IMR-90 (cell line): ENCODE measurements at regions not wholly inside any gene's neighbourhood (a gene's known extent, or its start where the extent isn't known, plus 50 kb on each side); places are given as distances from the start of the nearest gene placed in this dataset.

Experiments used
- ATAC-seq: fragments of 200-7000 bp; cut with Tn5 transposase; 2 replicates; pipeline ENCODE4 v1.9.1; 2020; ENCODE audit warnings: low read depth, mild to moderate bottlenecking, moderate library complexity
- BruUV-seq: library from RNA; stranded (reverse); fragments of 400-500 nt; replicated peaks from 2 replicates; lab custom pipeline; 2021; lab: Mats Ljungman, UMichigan
- CTCF ChIA-PET: fragments of 300-600 bp; formaldehyde crosslinking; extraction: SDS; loops from one replicate; lab custom pipeline; 2021; ENCODE audit warnings: antibody characterized with exemption; lab: Yijun Ruan, JAX
- POLR2A ChIA-PET: fragments of 300-600 bp; sonication (Branson Sonifier 250); formaldehyde crosslinking; loops from one replicate; lab custom pipeline; 2022; ENCODE audit warnings: antibody characterized with exemption; ENCODE audit not compliant: unreplicated experiment; lab: Charles Lee
- DNase-seq: peaks from one replicate; pipeline ENCODE4 v3.0.0; 2013
- H2AFZ ChIP-seq: replicated peaks from 2 replicates; pipeline ENCODE3; 2013; ENCODE audit warnings: low read length, mild to moderate bottlenecking; ENCODE audit not compliant: poor library complexity
- H2AK5ac ChIP-seq: 2 replicates; pipeline ENCODE4 v1.6.1; 2013; ENCODE audit warnings: low read depth, low read length, inconsistent platforms
- H2AK9ac ChIP-seq: replicated peaks from 2 replicates; pipeline ENCODE3; 2013; ENCODE audit warnings: mild to moderate bottlenecking, low read depth, low read length, moderate library complexity; ENCODE audit not compliant: poor library complexity
- H2BK120ac ChIP-seq: 2 replicates; pipeline ENCODE4 v1.6.1; 2013; ENCODE audit warnings: low read depth, low read length, inconsistent platforms
- H2BK15ac ChIP-seq: 3 replicates; pipeline ENCODE4 v1.6.1; 2013; ENCODE audit warnings: low read depth, low read length, inconsistent platforms
- H2BK20ac ChIP-seq: 2 replicates; pipeline ENCODE4 v1.6.1; 2013; ENCODE audit warnings: low read depth, mild to moderate bottlenecking, inconsistent platforms, low read length, moderate library complexity
- H2BK5ac ChIP-seq: 2 replicates; pipeline ENCODE4 v1.6.1; 2013; ENCODE audit warnings: mild to moderate bottlenecking, low read depth, low read length, inconsistent platforms; ENCODE audit not compliant: poor library complexity, severe bottlenecking
- H3K14ac ChIP-seq: replicated peaks from 2 replicates; pipeline ENCODE4 v1.6.1; 2013; ENCODE audit warnings: low read depth, low read length, inconsistent platforms
- H3K18ac ChIP-seq: 2 replicates; pipeline ENCODE4 v1.6.1; 2013; ENCODE audit warnings: low read depth, low read length, control low read depth
- H3K23ac ChIP-seq: 2 replicates; pipeline ENCODE4 v1.6.1; 2013; ENCODE audit warnings: low read depth, low read length, inconsistent platforms
- H3K27ac ChIP-seq: 2 replicates; pipeline ENCODE4 v1.5.1; 2013; ENCODE audit warnings: mild to moderate bottlenecking, control low read depth, low read length; ENCODE audit not compliant: insufficient read depth
- H3K27me3 ChIP-seq: 2 replicates; pipeline ENCODE4 v1.6.1; 2013; ENCODE audit warnings: low read length; ENCODE audit not compliant: control insufficient read depth, insufficient read depth
- H3K36me3 ChIP-seq: 2 replicates; pipeline ENCODE4 v1.6.1; 2013; ENCODE audit warnings: low read length, mixed read lengths; ENCODE audit not compliant: control insufficient read depth, insufficient read depth
- H3K4ac ChIP-seq: 2 replicates; pipeline ENCODE4 v1.6.1; 2013; ENCODE audit warnings: low read depth, low read length, inconsistent platforms
- H3K4me1 ChIP-seq: 2 replicates; pipeline ENCODE4 v1.6.1; 2013; ENCODE audit warnings: low read length, mixed read lengths; ENCODE audit not compliant: control insufficient read depth, insufficient read depth
- H3K4me2 ChIP-seq: 2 replicates; pipeline ENCODE4 v1.6.1; 2013; ENCODE audit warnings: low read depth, mild to moderate bottlenecking, control low read depth, low read length, moderate library complexity
- H3K4me3 ChIP-seq: 2 replicates; pipeline ENCODE4 v1.5.1; 2013; ENCODE audit warnings: low read depth, mild to moderate bottlenecking, control low read depth, low read length, moderate library complexity; ENCODE audit not compliant: insufficient read depth
- H3K56ac ChIP-seq: 2 replicates; pipeline ENCODE4 v1.6.1; 2013; ENCODE audit warnings: low read length, inconsistent platforms; ENCODE audit not compliant: insufficient read depth; ENCODE audit errors: extremely low read depth
- H3K79me1 ChIP-seq, 2 experiments: 2 replicates each; pipeline ENCODE4 v1.6.1; 2013; ENCODE audit warnings: low read length in 2 of 2, inconsistent platforms in 1 of 2, low read depth in 1 of 2
- H3K9ac ChIP-seq: 2 replicates; pipeline ENCODE4 v1.6.1; 2013; ENCODE audit warnings: low read depth, low read length, control low read depth
- H3K9me1 ChIP-seq: 2 replicates; pipeline ENCODE4 v1.6.1; 2013; ENCODE audit warnings: low read length, inconsistent platforms; ENCODE audit not compliant: insufficient read depth
- H3K9me3 ChIP-seq: 2 replicates; pipeline ENCODE4 v1.6.1; 2013; ENCODE audit warnings: low read length; ENCODE audit not compliant: control insufficient read depth, insufficient read depth
- H4K20me1 ChIP-seq: 2 replicates; pipeline ENCODE4 v1.6.1; 2013; ENCODE audit warnings: low read length, inconsistent platforms; ENCODE audit not compliant: insufficient read depth
- H4K5ac ChIP-seq: 2 replicates; pipeline ENCODE4 v1.6.1; 2013; ENCODE audit warnings: mild to moderate bottlenecking, low read depth, low read length, control low read depth
- H4K8ac ChIP-seq, 2 experiments: 2 replicates each; pipeline ENCODE4 v1.6.1; 2013; ENCODE audit warnings: low read depth in 2 of 2, low read length in 2 of 2, control low read depth in 1 of 2, inconsistent platforms in 1 of 2
- H4K91ac ChIP-seq: 2 replicates; pipeline ENCODE4 v1.6.1; 2013; ENCODE audit warnings: low read depth, low read length, inconsistent platforms; ENCODE audit not compliant: insufficient read depth
- BHLHE40 ChIP-seq: fragments of 150-350 bp; IDR thresholded peaks from 2 replicates; pipeline ENCODE4 v1.6.1; 2016; ENCODE audit warnings: mild to moderate bottlenecking, low read depth, low read length
- CEBPB ChIP-seq: IDR thresholded peaks from 2 replicates; pipeline ENCODE4 v1.6.1; 2012; ENCODE audit warnings: low read depth, low read length, improper control_type of control experiment
- CHD1 ChIP-seq: IDR thresholded peaks from 2 replicates; pipeline ENCODE4 v1.6.1; 2012; ENCODE audit warnings: low read depth, low read length, improper control_type of control experiment
- CTCF ChIP-seq: conservative IDR thresholded peaks from 2 replicates; pipeline ENCODE4 v1.5.1; 2012; ENCODE audit warnings: mild to moderate bottlenecking, low read depth, low read length, improper control_type of control experiment
- ELK1 ChIP-seq: fragments of 150-350 bp; IDR thresholded peaks from 2 replicates; pipeline ENCODE4 v1.6.1; 2016; ENCODE audit warnings: low read depth, mild to moderate bottlenecking, low read length, moderate library complexity, borderline replicate concordance
- FOS ChIP-seq: fragments of 150-350 bp; IDR thresholded peaks from 2 replicates; pipeline ENCODE4 v1.6.1; 2016; ENCODE audit warnings: low read depth, low read length
- MAFK ChIP-seq: IDR thresholded peaks from 2 replicates; pipeline ENCODE4 v1.6.1; 2012; ENCODE audit warnings: low read depth, low read length, improper control_type of control experiment
- MAZ ChIP-seq: IDR thresholded peaks from 2 replicates; pipeline ENCODE4 v1.6.1; 2012; ENCODE audit warnings: low read depth, mild to moderate bottlenecking, low read length, improper control_type of control experiment, moderate library complexity, borderline replicate concordance
- MXI1 ChIP-seq: IDR thresholded peaks from 2 replicates; pipeline ENCODE4 v1.6.1; 2012; ENCODE audit warnings: low read depth, mild to moderate bottlenecking, low read length, moderate library complexity, borderline replicate concordance
- NFE2L2 ChIP-seq: fragments of 150-350 bp; IDR thresholded peaks from 2 replicates; pipeline ENCODE4 v1.6.1; 2016; ENCODE audit warnings: low read depth, mild to moderate bottlenecking, low read length
- POLR2A ChIP-seq: IDR thresholded peaks from 2 replicates; pipeline ENCODE4 v1.6.1; 2012; ENCODE audit warnings: mild to moderate bottlenecking, low read depth, low read length
- RAD21 ChIP-seq: IDR thresholded peaks from 2 replicates; pipeline ENCODE4 v1.6.1; 2012; ENCODE audit warnings: low read length, improper control_type of control experiment
- RCOR1 ChIP-seq: IDR thresholded peaks from 2 replicates; pipeline ENCODE4 v1.6.1; 2012; ENCODE audit warnings: mild to moderate bottlenecking, low read length, improper control_type of control experiment; ENCODE audit not compliant: insufficient replicate concordance
- RFX5 ChIP-seq: IDR thresholded peaks from 2 replicates; pipeline ENCODE4 v1.8.0; 2012; ENCODE audit warnings: low read depth, mild to moderate bottlenecking, low read length, moderate library complexity
- SMC3 ChIP-seq: fragments of 150-350 bp; IDR thresholded peaks from 2 replicates; pipeline ENCODE4 v1.6.1; 2016; ENCODE audit warnings: low read depth, mild to moderate bottlenecking, antibody characterized with exemption, low read length, moderate library complexity
- USF2 ChIP-seq: fragments of 150-350 bp; IDR thresholded peaks from 2 replicates; pipeline ENCODE4 v1.6.1; 2017; ENCODE audit warnings: mild to moderate bottlenecking, antibody characterized with exemption, low read length, low read depth
- WGBS, 2 experiments: methylation state at CpG; one replicate each; pipeline versions ENCODE4 v1.1.5 to v1.1.7; 2013; ENCODE audit warnings: missing lambda C conversion rate in 2 of 2; ENCODE audit not compliant: insufficient read length in 1 of 2; ENCODE audit errors: extremely low coverage in 2 of 2; 5-methylcytosine and 5-hydroxymethylcytosine counted together
- dilution Hi-C: fragments of 300-500 bp; cut with HindIII; formaldehyde crosslinking; loops from one replicate; pipeline ENCODE4 v1.14.3; 2018; ENCODE audit warnings: low sequenced_read_pairs; ENCODE audit not compliant: unreplicated experiment
- in situ Hi-C: fragments of 300-500 bp; cut with MboI; formaldehyde crosslinking; loops from 3 replicates; pipeline ENCODE4 v1.14.3; 2019; ENCODE audit warnings: low sequenced_read_pairs, inconsistent platforms, mixed read lengths
- intact Hi-C: fragments of 100-400 bp; cut with micrococcal nuclease; formaldehyde crosslinking; loops from 2 replicates; pipeline ENCODE4 v1.10.0; 2022

GRCh38 chr2:40512256-40512655 lies 60.4 kb upstream of the SLC8A1 start:
- no peak overlapping the region for H3K4me3 ChIP-seq
- intact Hi-C loops (no loop called here), dilution Hi-C loops (no loop called here), in situ Hi-C loops (no loop called here)
- BruUV-seq: no TSS peak
- H4K20me1 ChIP-seq: no peaks in the 10 kb centered on the region
- H2AFZ ChIP-seq: peak overlapping the region; percentile 21
- H2BK5ac ChIP-seq: no peak overlapping the region
- POLR2A ChIA-PET: no interaction called here
- H3K4ac ChIP-seq: peak overlapping the region; percentile 23; the same call in 1 of the 2 replicates
- peak overlapping the region; percentile 8 to 56; a peak in 1 of 4 replicates for H4K8ac ChIP-seq
- no peak for DNase-seq
- H3K4me1 ChIP-seq: peaks cover 7% of the 10 kb centered on the region
- no peaks in the 10 kb centered on the region for H3K36me3 ChIP-seq
- peak overlapping the region; percentile 82 for H3K14ac ChIP-seq
- H3K9ac ChIP-seq: peak overlapping the region; percentile 45; the same call in 1 of the 2 replicates
- H3K9me1 ChIP-seq: no peaks in the 10 kb centered on the region
- peak overlapping the region; percentile 22 for H4K5ac ChIP-seq
- peak overlapping the region; percentile 65; the same call in 1 of the 2 replicates for H2BK120ac ChIP-seq
- H3K23ac ChIP-seq: peak overlapping the region; percentile 55
- 20% methylated on average over 3 of the region's 6 CpGs; no CpG with 5 or more reads in 1 of the 2 experiments for WGBS, 2 experiments
- no peak overlapping the region for H2AK9ac ChIP-seq
- peak overlapping the region; percentile 84 for H3K18ac ChIP-seq
- H2AK5ac ChIP-seq: no peak overlapping the region
- H3K27ac ChIP-seq: no peak overlapping the region
- no peaks in the 10 kb centered on the region for H3K9me3 ChIP-seq
- H4K91ac ChIP-seq: peak overlapping the region; percentile 10; the same call in 1 of the 2 replicates
- peak; percentile 62 for ATAC-seq
- CTCF ChIA-PET: interaction anchor here (1.1 to 1.4 kb wide), 3 partner anchors 9 to 243 kb away, joined by 3 to 14 read pairs (median 4); no protein-coding TSS in a partner anchor
- H3K4me2 ChIP-seq: peak overlapping the region; percentile 99
- H2BK20ac ChIP-seq: peak overlapping the region; percentile 39
- peak overlapping the region; percentile 51; the same call in 1 of the 3 replicates for H2BK15ac ChIP-seq
- no peaks in the 10 kb centered on the region for H3K79me1 ChIP-seq
- TF ChIP-seq USF2 (no peak), SMC3 (no peak), MAZ (no peak), POLR2A (no peak), CTCF (no peak), RFX5 (no peak), FOS (no peak), MXI1 (no peak), BHLHE40 (no peak), MAFK (no peak), CEBPB (no peak), RCOR1 (no peak), ELK1 (no peak), RAD21 (no peak), CHD1 (no peak), NFE2L2 (no peak)
- H3K56ac ChIP-seq: no peak overlapping the region
- H3K27me3 ChIP-seq: no peaks in the 10 kb centered on the region
